ENCODE measurements at regions not wholly inside any gene's neighbourhood (a gene's known extent, or its start where the extent isn't known, plus 50 kb on each side); places are given as distances from the start of the nearest gene placed in this dataset.

- TF ChIP-seq, protein P1, sequence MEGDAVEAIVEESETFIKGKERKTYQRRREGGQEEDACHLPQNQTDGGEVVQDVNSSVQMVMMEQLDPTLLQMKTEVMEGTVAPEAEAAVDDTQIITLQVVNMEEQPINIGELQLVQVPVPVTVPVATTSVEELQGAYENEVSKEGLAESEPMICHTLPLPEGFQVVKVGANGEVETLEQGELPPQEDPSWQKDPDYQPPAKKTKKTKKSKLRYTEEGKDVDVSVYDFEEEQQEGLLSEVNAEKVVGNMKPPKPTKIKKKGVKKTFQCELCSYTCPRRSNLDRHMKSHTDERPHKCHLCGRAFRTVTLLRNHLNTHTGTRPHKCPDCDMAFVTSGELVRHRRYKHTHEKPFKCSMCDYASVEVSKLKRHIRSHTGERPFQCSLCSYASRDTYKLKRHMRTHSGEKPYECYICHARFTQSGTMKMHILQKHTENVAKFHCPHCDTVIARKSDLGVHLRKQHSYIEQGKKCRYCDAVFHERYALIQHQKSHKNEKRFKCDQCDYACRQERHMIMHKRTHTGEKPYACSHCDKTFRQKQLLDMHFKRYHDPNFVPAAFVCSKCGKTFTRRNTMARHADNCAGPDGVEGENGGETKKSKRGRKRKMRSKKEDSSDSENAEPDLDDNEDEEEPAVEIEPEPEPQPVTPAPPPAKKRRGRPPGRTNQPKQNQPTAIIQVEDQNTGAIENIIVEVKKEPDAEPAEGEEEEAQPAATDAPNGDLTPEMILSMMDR (IDR thresholded peaks at IDR 0.05; ENCODE audit: control extremely low read depth in 1 of 3, insufficient read depth in 1 of 3, low read depth in 1 of 3, low read length in 3 of 3), result no peak
- no peak for TF ChIP-seq GABPA (IDR thresholded peaks at IDR 0.05; ENCODE audit: borderline replicate concordance, insufficient read depth, low read length)
- no peak for TF ChIP-seq USF2 (IDR thresholded peaks at IDR 0.05; ENCODE audit: low read length)
- TF ChIP-seq SIN3A (conservative IDR thresholded peaks at IDR 0.05 in 1 of 2, IDR thresholded peaks at IDR 0.05 in 1 of 2; ENCODE audit: low read depth in 1 of 2, low read length in 2 of 2), result no peak
- no peak for TF ChIP-seq HDAC6 (IDR thresholded peaks at IDR 0.05; ENCODE audit: low read depth, low read length)
- TF ChIP-seq TBP (IDR thresholded peaks at IDR 0.05; ENCODE audit: low read depth, low read length), result no peak
- no peak for TF ChIP-seq POLR2A (IDR thresholded peaks at IDR 0.05; ENCODE audit: control extremely low read depth in 1 of 2, low read depth in 2 of 2, low read length in 2 of 2)
Observed at GRCh38 chr4:174418640-174419212, 103.6 kb downstream of the HPGD start.
